ENCODE measurements at regions not wholly inside any gene's neighbourhood (a gene's known extent, or its start where the extent isn't known, plus 50 kb on each side); places are given as distances from the start of the nearest gene placed in this dataset.

- no peak for DNase-seq (ENCODE audit: low read depth)
- TF ChIP-seq CTCF (IDR thresholded peaks at IDR 0.05; ENCODE audit: low read length, missing control alignments) = no peak
- no peak overlapping the region for H3K4me3 ChIP-seq (replicated peaks; ENCODE audit: low read depth, low read length)
These were observed 124.6 kb upstream of the CREB1 start for GRCh38 chr2:207405150-207405549.

GRCh38 chr2:207408086-207408794 is 121.5 kb upstream of the CREB1 start:
- DNase-seq (ENCODE audit: low read depth) = peak; percentile 50
- TF ChIP-seq CTCF (IDR thresholded peaks at IDR 0.05; ENCODE audit: low read length, missing control alignments) = no peak
- H3K4me3 ChIP-seq (replicated peaks; ENCODE audit: low read depth, low read length) = no peak overlapping the region

GRCh38 chr2:207409517-207409916 is 120.2 kb upstream of the CREB1 start:
- TF ChIP-seq CTCF (IDR thresholded peaks at IDR 0.05; ENCODE audit: low read length, missing control alignments) = no peak
- no peak for DNase-seq (ENCODE audit: low read depth)

GRCh38 chr2:207412787-207413310 is 116.9 kb upstream of the CREB1 start:
- no peak for DNase-seq (ENCODE audit: low read depth)
- H3K4me3 ChIP-seq (replicated peaks; ENCODE audit: low read depth, low read length) = no peak overlapping the region
- TF ChIP-seq CTCF (IDR thresholded peaks at IDR 0.05; ENCODE audit: low read length, missing control alignments) = no peak

More at GRCh38 chr2:207409517-207409916, 120.2 kb upstream of the CREB1 start:
- H3K4me3 ChIP-seq (replicated peaks; ENCODE audit: low read depth, low read length) = no peak overlapping the region

- TF ChIP-seq CTCF (IDR thresholded peaks at IDR 0.05; ENCODE audit: low read length, missing control alignments) = no peak
- no peak for DNase-seq (ENCODE audit: low read depth)
- H3K4me3 ChIP-seq (replicated peaks; ENCODE audit: low read depth, low read length) = no peak overlapping the region
These were observed 116.3 kb upstream of the CREB1 start for GRCh38 chr2:207413376-207413907.

- DNase-seq (ENCODE audit: low read depth) = no peak
- H3K4me3 ChIP-seq (replicated peaks; ENCODE audit: low read depth, low read length) = no peak overlapping the region
- no peak for TF ChIP-seq CTCF (IDR thresholded peaks at IDR 0.05; ENCODE audit: low read length, missing control alignments)
These were observed 113.7 kb upstream of the CREB1 start for GRCh38 chr2:207416111-207416510.
